HG03378 (cell line): ENCODE measurements at regions not wholly inside any gene's neighbourhood (a gene's known extent, or its start where the extent isn't known, plus 50 kb on each side); places are given as distances from the start of the nearest gene placed in this dataset.

Experiments used
- ATAC-seq: cut with Tn5 transposase; IDR thresholded peaks from one replicate; pipeline ENCODE4 v1.9.1; 2021; ENCODE audit warnings: mild to moderate bottlenecking, moderate library complexity; ENCODE audit not compliant: unreplicated experiment

DNA sequence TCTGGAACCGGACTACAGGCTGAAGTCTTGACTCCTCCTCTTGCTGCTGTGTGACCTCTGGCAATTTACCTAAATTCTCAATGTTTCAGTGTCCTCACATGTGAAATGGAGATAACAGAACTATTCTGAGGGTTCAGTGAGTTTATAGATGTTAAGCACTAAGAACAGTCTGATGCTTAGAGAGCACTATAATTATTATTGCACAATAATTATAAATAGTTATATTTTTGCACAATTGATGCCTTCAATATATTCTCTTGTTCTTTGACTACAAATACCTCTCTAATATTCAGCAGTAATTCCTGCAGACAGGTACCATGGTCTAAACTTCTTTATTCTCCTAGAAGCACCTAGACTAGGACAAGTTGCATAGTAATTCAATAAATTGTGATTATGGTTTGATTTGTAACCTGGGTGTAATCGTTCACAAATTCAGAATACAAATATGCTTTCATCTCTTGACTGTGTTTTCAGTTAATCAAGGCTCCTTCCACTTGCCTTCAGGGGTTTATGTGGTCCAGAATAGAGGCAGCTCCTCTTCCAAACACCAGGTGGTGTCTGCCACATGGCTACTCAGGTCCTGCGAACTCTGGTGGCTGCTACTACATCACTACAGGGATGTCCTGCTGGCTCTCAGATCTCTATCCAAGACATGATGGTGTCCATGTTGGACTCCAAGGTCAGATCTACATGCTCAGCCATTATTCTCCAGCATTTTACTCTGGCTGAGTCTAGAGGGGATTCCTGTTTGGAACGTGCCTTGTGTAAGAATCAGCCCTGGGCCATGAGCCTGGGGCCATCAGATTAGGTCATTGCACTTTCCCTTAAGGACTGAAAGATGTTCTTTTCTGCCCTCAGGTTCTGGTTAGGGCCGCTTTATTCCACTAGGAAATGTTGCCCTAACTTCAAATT, 103.4 kb downstream of the QRFPR start:
- peak; percentile 30 for ATAC-seq

DNA sequence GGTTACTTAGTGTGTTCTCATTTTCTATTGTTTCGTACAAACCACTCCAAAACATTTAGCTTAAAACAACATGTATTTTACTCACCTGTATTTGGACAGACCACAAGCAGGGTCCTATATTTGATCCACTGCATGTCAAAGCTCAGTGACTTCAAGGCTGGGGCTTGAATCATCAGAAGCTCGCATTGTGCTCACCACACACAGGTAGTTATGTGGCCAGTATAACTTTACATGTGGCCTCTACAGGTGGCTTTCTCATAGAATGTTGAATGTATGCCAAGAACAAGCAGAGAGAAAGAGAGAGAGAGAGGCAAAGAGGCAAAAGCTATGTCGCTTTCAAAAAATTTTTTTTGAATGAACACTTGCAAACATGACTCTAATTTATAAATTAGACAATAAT, 107.6 kb downstream of the QRFPR start:
- no peak for ATAC-seq

- ATAC-seq = peak; percentile 97
These were observed 108.3 kb downstream of the QRFPR start for GRCh38 chr4:121272526-121272925.

- no peak for ATAC-seq
These were observed 106.3 kb upstream of the TNIP3 start for GRCh38 chr4:121270389-121270788.

DNA sequence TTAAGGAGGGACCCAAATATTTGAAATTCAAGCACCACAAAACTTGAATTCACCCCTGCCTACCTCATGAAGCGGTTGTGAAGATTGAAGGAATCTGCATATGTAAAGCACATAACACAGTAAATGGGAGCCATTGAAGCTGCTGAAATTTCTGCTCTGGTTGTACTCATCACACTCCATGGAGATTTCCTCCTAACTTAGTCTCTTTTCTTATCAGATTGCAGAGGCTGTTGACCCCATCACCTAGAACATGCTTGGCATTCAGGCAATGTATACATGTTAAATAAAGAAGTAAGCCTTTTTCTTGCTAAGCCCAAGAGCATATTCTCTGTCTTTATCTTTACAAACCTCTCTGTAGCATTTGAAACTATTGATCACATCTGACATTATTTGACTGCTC, 104.9 kb upstream of the TNIP3 start:
- no peak for ATAC-seq

GRCh38 chr4:121266982-121267381, 102.9 kb upstream of the TNIP3 start:
- no peak for ATAC-seq

- no peak for ATAC-seq
These were observed 92.9 kb upstream of the TNIP3 start for GRCh38 chr4:121256887-121257466.

DNA sequence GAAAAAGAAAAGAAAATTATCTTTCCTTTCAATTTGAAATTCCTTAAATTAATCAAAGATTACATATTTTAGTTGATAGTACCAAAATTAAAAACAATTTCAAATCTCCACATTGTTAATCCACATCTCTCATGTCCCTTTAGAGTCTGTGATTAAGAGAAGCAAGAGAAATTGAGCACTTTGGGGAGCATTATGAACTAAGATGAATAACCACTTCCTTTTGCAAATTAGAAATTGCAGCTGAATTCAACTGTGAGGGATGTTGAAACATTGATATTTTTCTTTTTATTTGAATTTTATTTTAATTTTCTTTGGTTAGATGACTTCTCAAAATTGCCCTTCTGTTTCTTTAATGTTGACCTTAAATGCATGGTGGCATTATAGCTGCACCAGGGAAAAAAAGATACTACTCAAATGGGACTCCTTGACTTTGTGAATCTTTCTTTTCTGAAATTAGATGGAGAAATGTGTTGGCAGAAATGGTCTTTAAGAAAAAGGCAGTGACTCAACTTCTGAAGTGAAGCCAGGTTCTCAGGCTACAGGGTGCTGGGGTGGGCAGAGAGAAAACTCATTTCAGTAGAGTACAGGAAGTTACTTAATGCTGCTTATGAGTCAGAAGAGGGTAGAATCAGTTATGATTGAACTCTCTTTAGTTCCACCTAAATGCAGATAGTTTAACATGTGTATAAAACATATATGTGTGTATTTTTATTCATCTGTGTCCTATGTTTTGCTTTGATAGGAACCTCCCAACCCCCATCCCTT, 92.0 kb upstream of the TNIP3 start:
- ATAC-seq = peak; percentile 100

- peak; percentile 23 for ATAC-seq
These were observed 89.8 kb upstream of the TNIP3 start for GRCh38 chr4:121253961-121254360.

- ATAC-seq = peak; percentile 31
These were observed 88.2 kb upstream of the TNIP3 start for GRCh38 chr4:121252224-121252806.

GRCh38 chr4:121248747-121249146, 84.6 kb upstream of the TNIP3 start:
- ATAC-seq = no peak

GRCh38 chr4:121246698-121247097, 82.6 kb upstream of the TNIP3 start:
- no peak for ATAC-seq

- ATAC-seq = peak; percentile 80
These were observed 79.4 kb upstream of the TNIP3 start for GRCh38 chr4:121243485-121243884.

GRCh38 chr4:121242188-121242750, 78.1 kb upstream of the TNIP3 start:
- no peak for ATAC-seq

GRCh38 chr4:121239951-121240350, 75.8 kb upstream of the TNIP3 start:
- ATAC-seq = no peak

GRCh38 chr4:121238461-121238860, 74.3 kb upstream of the TNIP3 start:
- ATAC-seq = no peak

- no peak for ATAC-seq
These were observed 72.9 kb upstream of the TNIP3 start for GRCh38 chr4:121237069-121237399.

GRCh38 chr4:121236353-121237068, 72.4 kb upstream of the TNIP3 start:
- no peak for ATAC-seq

DNA sequence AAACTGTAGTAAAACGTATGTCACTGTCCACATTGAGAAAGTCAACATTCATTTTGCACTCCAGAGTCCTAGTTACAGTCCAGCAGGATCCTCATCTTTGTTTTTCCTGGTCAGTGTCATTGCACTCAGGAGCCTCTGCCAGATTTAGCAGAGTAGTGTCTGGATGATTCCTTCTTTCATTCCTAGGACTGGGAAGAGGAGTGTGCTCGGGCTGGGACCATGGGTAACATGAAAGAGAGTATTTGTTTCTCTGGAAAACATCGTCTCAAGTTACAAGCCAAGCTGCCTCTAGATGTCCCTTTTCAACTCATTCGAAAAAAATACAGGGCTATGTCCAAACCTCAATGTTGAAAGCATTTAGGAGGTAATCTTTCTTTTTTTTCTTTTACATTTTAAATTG, 69.9 kb upstream of the TNIP3 start:
- no peak for ATAC-seq

DNA sequence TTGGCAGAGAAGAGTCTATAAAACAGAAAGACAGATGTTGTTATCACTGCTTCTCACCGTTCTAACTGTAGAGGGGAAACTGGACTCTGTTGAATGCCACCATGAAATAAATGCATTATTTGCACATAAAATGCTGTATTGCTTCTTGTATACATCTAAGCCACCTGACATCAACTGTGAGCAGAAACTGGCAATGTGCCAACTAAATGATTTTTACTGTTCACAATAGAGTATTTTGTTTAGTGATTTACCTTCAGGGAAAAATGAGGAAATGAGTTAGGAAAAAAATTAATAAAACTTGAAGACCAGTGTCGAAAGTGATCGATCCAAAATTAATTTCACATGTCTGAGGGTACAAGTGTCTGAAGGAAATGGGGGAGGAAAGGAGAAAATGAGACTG, 65.9 kb upstream of the TNIP3 start:
- ATAC-seq = no peak
